IPS-20b (cell line): ENCODE measurements at regions not wholly inside any gene's neighbourhood (a gene's known extent, or its start where the extent isn't known, plus 50 kb on each side); places are given as distances from the start of the nearest gene placed in this dataset.
"Not testable (repeated sequence)": the region's sequence is repeated elsewhere in the genome, so short reads cannot be mapped to it uniquely, and the experiment has no call there.

Experiments
- H3K27ac ChIP-seq: one replicate; pipeline ENCODE4 v1.5.1; 2013; ENCODE audit warnings: low read length
- H3K27me3 ChIP-seq: 2 replicates; pipeline ENCODE4 v1.6.1; 2013; ENCODE audit warnings: mild to moderate bottlenecking, low read length, inconsistent platforms; ENCODE audit not compliant: insufficient read depth
- H3K36me3 ChIP-seq: 2 replicates; pipeline ENCODE4 v1.6.1; 2013; ENCODE audit warnings: low read depth, mild to moderate bottlenecking, inconsistent platforms, low read length, moderate library complexity; ENCODE audit not compliant: insufficient read depth
- H3K4me1 ChIP-seq: 2 replicates; pipeline ENCODE4 v1.6.1; 2013; ENCODE audit warnings: mild to moderate bottlenecking, control low read depth, inconsistent platforms, low read length, moderate library complexity; ENCODE audit not compliant: insufficient read depth
- H3K4me3 ChIP-seq: 2 replicates; pipeline ENCODE4 v1.5.1; 2013; ENCODE audit warnings: mild to moderate bottlenecking, low read length, inconsistent platforms
- H3K9ac ChIP-seq: 2 replicates; pipeline ENCODE4 v1.6.1; 2013; ENCODE audit warnings: low read depth, mild to moderate bottlenecking, inconsistent platforms, low read length, moderate library complexity
- H3K9me3 ChIP-seq: 2 replicates; pipeline ENCODE4 v1.6.1; 2013; ENCODE audit warnings: mild to moderate bottlenecking, low read depth, low read length, inconsistent platforms; ENCODE audit not compliant: insufficient read depth

- Histone ChIP-seq H3K27ac (no peak overlapping the region), H3K27me3 (no peaks in the 10 kb centered on the region), H3K36me3 (no peaks in the 10 kb centered on the region), H3K9ac (no peak overlapping the region), H3K9me3 (no peaks in the 10 kb centered on the region), H3K4me3 (no peak overlapping the region), H3K4me1 (no peaks in the 10 kb centered on the region)
These were observed 70.0 kb upstream of the SLC45A1 start for GRCh38 chr1:8247811-8248436.

GRCh38 chr1:8244304-8244703 is 73.6 kb upstream of the SLC45A1 start:
- Histone ChIP-seq H3K36me3 (no peaks in the 10 kb centered on the region), H3K27ac (no peak overlapping the region), H3K9ac (no peak overlapping the region), H3K27me3 (no peaks in the 10 kb centered on the region), H3K9me3 (no peaks in the 10 kb centered on the region), H3K4me1 (peaks cover 3% of the 10 kb centered on the region; the same call in 1 of the 2 replicates), H3K4me3 (no peak overlapping the region)

- Histone ChIP-seq H3K4me3 (no peak overlapping the region), H3K9ac (no peak overlapping the region), H3K9me3 (no peaks in the 10 kb centered on the region), H3K27me3 (no peaks in the 10 kb centered on the region), H3K4me1 (peaks cover 16% of the 10 kb centered on the region), H3K36me3 (no peaks in the 10 kb centered on the region), H3K27ac (no peak overlapping the region)
These were observed 75.4 kb upstream of the SLC45A1 start for GRCh38 chr1:8242498-8242897.

- Histone ChIP-seq H3K9ac (no peak overlapping the region), H3K4me1 (peaks cover 16% of the 10 kb centered on the region), H3K36me3 (no peaks in the 10 kb centered on the region), H3K27ac (no peak overlapping the region), H3K9me3 (no peaks in the 10 kb centered on the region), H3K27me3 (no peaks in the 10 kb centered on the region), H3K4me3 (no peak overlapping the region)
These were observed 76.4 kb upstream of the SLC45A1 start for GRCh38 chr1:8241417-8242014.

- H3K4me1 ChIP-seq, result peaks cover 16% of the 10 kb centered on the region
- no peaks in the 10 kb centered on the region for H3K9me3 ChIP-seq
- H3K4me3 ChIP-seq, result no peak overlapping the region
- no peaks in the 10 kb centered on the region for H3K27me3 ChIP-seq
- no peak overlapping the region for H3K27ac ChIP-seq
- no peaks in the 10 kb centered on the region for H3K36me3 ChIP-seq
- peak overlapping the region; percentile 42; the same call in 1 of the 2 replicates for H3K9ac ChIP-seq
These were observed 78.4 kb upstream of the SLC45A1 start for GRCh38 chr1:8239306-8240023.

GRCh38 chr1:8239039-8239305 is 78.9 kb upstream of the SLC45A1 start:
- peaks cover 16% of the 10 kb centered on the region for H3K4me1 ChIP-seq
- no peak overlapping the region for H3K27ac ChIP-seq
- H3K9ac ChIP-seq, result peak overlapping the region; percentile 42; the same call in 1 of the 2 replicates
- no peaks in the 10 kb centered on the region for H3K27me3 ChIP-seq
- H3K9me3 ChIP-seq, result no peaks in the 10 kb centered on the region
- no peak overlapping the region for H3K4me3 ChIP-seq
- no peaks in the 10 kb centered on the region for H3K36me3 ChIP-seq

- H3K27me3 ChIP-seq, result no peaks in the 10 kb centered on the region
- H3K9me3 ChIP-seq, result no peaks in the 10 kb centered on the region
- H3K4me3 ChIP-seq, result no peak overlapping the region
- no peaks in the 10 kb centered on the region for H3K36me3 ChIP-seq
- H3K4me1 ChIP-seq, result peaks cover 16% of the 10 kb centered on the region
- H3K9ac ChIP-seq, result no peak overlapping the region
- no peak overlapping the region for H3K27ac ChIP-seq
These were observed 79.5 kb upstream of the SLC45A1 start for GRCh38 chr1:8238141-8239038.

GRCh38 chr1:8232036-8232757 is 85.7 kb upstream of the SLC45A1 start:
- Histone ChIP-seq H3K36me3 (no peaks in the 10 kb centered on the region), H3K27me3 (no peaks in the 10 kb centered on the region), H3K27ac (no peak overlapping the region), H3K9ac (no peak overlapping the region), H3K4me3 (no peak overlapping the region), H3K4me1 (no peaks in the 10 kb centered on the region), H3K9me3 (peaks cover 4% of the 10 kb centered on the region; the same call in 1 of the 2 replicates)

- Histone ChIP-seq H3K4me3 (no peak overlapping the region), H3K36me3 (no peaks in the 10 kb centered on the region), H3K4me1 (no peaks in the 10 kb centered on the region; the same call in 1 of the 2 replicates), H3K27ac (no peak overlapping the region), H3K9ac (no peak overlapping the region), H3K9me3 (peaks cover 4% of the 10 kb centered on the region; the same call in 1 of the 2 replicates), H3K27me3 (no peaks in the 10 kb centered on the region)
These were observed 87.7 kb upstream of the SLC45A1 start for GRCh38 chr1:8230292-8230621.

GRCh38 chr1:8228253-8228652 is 89.7 kb upstream of the SLC45A1 start:
- no peaks in the 10 kb centered on the region for H3K27me3 ChIP-seq
- no peak overlapping the region for H3K9ac ChIP-seq
- H3K4me3 ChIP-seq, result no peak overlapping the region
- H3K9me3 ChIP-seq, result peaks cover 4% of the 10 kb centered on the region; the same call in 1 of the 2 replicates
- H3K4me1 ChIP-seq, result no peaks in the 10 kb centered on the region; the same call in 1 of the 2 replicates
- no peaks in the 10 kb centered on the region for H3K36me3 ChIP-seq
- H3K27ac ChIP-seq, result no peak overlapping the region

GRCh38 chr1:8227674-8228073 is 90.2 kb upstream of the SLC45A1 start:
- not testable (repeated sequence) for H3K27ac ChIP-seq, H3K36me3 ChIP-seq, H3K4me3 ChIP-seq, H3K4me1 ChIP-seq, H3K9ac ChIP-seq, H3K27me3 ChIP-seq, H3K9me3 ChIP-seq
